SU-DHL-6 (cell line): ENCODE measurements at regions not wholly inside any gene's neighbourhood (a gene's known extent, or its start where the extent isn't known, plus 50 kb on each side); places are given as distances from the start of the nearest gene placed in this dataset.

Experiments used
- H2AFZ ChIP-seq: fragments of 200-600 bp; sonication (generic); 2 replicates; pipeline ENCODE4 v1.6.1; 2014; ENCODE audit warnings: low read depth, mild to moderate bottlenecking, moderate library complexity, mixed read lengths, antibody characterized with exemption, low read length; ENCODE audit not compliant: severe bottlenecking
- H3F3A ChIP-seq: fragments of 200-600 bp; shearing (Covaris generic); 2 replicates; pipeline ENCODE4 v1.6.0; 2016; ENCODE audit warnings: antibody characterized with exemption, mild to moderate bottlenecking; ENCODE audit not compliant: insufficient read depth
- H3K27ac ChIP-seq: fragments of 200-600 bp; sonication (generic); 2 replicates; pipeline ENCODE4 v1.5.1; 2016; ENCODE audit warnings: low read depth, mild to moderate bottlenecking, low read length, moderate library complexity, mixed read lengths
- H3K27me3 ChIP-seq: fragments of 200-600 bp; sonication (generic), shearing (Covaris generic); 2 replicates; pipeline ENCODE4 v1.6.0; 2014; ENCODE audit warnings: mild to moderate bottlenecking, low read length
- H3K36me3 ChIP-seq: fragments of 200-600 bp; sonication (generic); 2 replicates; pipeline ENCODE4 v1.6.1; 2014; ENCODE audit warnings: mild to moderate bottlenecking, low read length, mixed read lengths
- H3K4me2 ChIP-seq: fragments of 300-600, 200-600 bp; shearing (Covaris generic), sonication (generic); 2 replicates; pipeline ENCODE4 v1.6.0; 2014; ENCODE audit warnings: low read length, low read depth, mild to moderate bottlenecking; ENCODE audit not compliant: poor library complexity, severe bottlenecking
- H3K4me3 ChIP-seq: fragments of 200-600 bp; sonication (generic); 2 replicates; pipeline ENCODE4 v1.5.1; 2014; ENCODE audit warnings: antibody characterized with exemption, low read length, mild to moderate bottlenecking, mixed read lengths; ENCODE audit not compliant: insufficient read depth, poor library complexity, severe bottlenecking
- H3K79me2 ChIP-seq: fragments of 200-600 bp; sonication (generic); 2 replicates; pipeline ENCODE4 v1.6.1; 2014; ENCODE audit warnings: mild to moderate bottlenecking, low read length, moderate library complexity; ENCODE audit not compliant: insufficient read depth
- H3K9ac ChIP-seq: fragments of 200-600 bp; sonication (generic); 2 replicates; pipeline ENCODE4 v1.7.0; 2014; ENCODE audit warnings: mild to moderate bottlenecking, low read length
- H3K9me2 ChIP-seq: fragments of 200-600 bp; sonication (generic); replicated peaks from 2 replicates; pipeline ENCODE4 v1.6.1; 2014; ENCODE audit warnings: low read length; ENCODE audit not compliant: insufficient read depth
- H3K9me3 ChIP-seq: fragments of 200-600 bp; sonication (generic); 2 replicates; pipeline ENCODE4 v1.6.1; 2014; ENCODE audit warnings: low read length, mixed read lengths; ENCODE audit not compliant: insufficient read depth
- H4K20me1 ChIP-seq: fragments of 200-600 bp; sonication (generic); 2 replicates; pipeline ENCODE4 v1.6.1; 2014; ENCODE audit warnings: low read depth, mild to moderate bottlenecking, antibody characterized with exemption, low read length, moderate library complexity, mixed read lengths
- EZH2phosphoT487 ChIP-seq: fragments of 200-600 bp; sonication (generic), shearing (Covaris generic); conservative IDR thresholded peaks from 2 replicates; pipeline ENCODE4 v1.6.1; 2018; ENCODE audit warnings: mild to moderate bottlenecking, antibody characterized with exemption, low read length, moderate library complexity, mixed read lengths
- TF ChIP-seq, protein P1 (sequence below): fragments of 200-600 bp; sonication (generic); IDR thresholded peaks from one replicate; pipeline ENCODE4 v1.5.1; 2017; ENCODE audit warnings: antibody characterized with exemption, mild to moderate bottlenecking, low read length, moderate library complexity; ENCODE audit not compliant: insufficient read depth, poor library complexity, severe bottlenecking

DNA sequence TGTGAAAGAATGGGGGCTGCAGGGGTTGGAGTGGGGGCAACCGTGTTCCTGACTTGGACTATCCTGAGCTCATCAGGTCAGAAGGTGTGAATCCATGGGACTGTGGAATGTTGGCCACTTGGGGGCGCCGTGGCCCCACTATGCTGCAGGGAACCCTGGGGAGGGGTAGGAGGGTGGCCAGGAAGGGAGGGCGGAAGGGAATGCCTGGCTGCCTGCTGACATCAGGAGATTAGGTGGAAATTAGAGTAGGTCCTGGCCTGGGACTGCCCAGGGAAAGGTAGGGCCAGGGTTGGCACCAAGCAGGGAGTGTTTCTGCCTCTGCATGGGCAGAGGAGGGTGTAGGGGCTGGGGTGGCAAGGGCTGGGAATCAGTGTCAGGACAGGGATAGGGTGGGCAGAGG, 65.8 kb upstream of the PRSS58 start:
- H3K27ac ChIP-seq, result no peak overlapping the region
- H3K9me2 ChIP-seq, result no peaks in the 10 kb centered on the region
- H2AFZ ChIP-seq, result no peak overlapping the region
- TF ChIP-seq EZH2phosphoT487, result no peak
- TF ChIP-seq, protein P1, sequence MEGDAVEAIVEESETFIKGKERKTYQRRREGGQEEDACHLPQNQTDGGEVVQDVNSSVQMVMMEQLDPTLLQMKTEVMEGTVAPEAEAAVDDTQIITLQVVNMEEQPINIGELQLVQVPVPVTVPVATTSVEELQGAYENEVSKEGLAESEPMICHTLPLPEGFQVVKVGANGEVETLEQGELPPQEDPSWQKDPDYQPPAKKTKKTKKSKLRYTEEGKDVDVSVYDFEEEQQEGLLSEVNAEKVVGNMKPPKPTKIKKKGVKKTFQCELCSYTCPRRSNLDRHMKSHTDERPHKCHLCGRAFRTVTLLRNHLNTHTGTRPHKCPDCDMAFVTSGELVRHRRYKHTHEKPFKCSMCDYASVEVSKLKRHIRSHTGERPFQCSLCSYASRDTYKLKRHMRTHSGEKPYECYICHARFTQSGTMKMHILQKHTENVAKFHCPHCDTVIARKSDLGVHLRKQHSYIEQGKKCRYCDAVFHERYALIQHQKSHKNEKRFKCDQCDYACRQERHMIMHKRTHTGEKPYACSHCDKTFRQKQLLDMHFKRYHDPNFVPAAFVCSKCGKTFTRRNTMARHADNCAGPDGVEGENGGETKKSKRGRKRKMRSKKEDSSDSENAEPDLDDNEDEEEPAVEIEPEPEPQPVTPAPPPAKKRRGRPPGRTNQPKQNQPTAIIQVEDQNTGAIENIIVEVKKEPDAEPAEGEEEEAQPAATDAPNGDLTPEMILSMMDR, result peak; percentile 32
- H3K36me3 ChIP-seq, result no peaks in the 10 kb centered on the region
- H4K20me1 ChIP-seq, result no peaks in the 10 kb centered on the region
- no peak overlapping the region for H3K4me2 ChIP-seq
- no peaks in the 10 kb centered on the region for H3K27me3 ChIP-seq
- no peak overlapping the region for H3K4me3 ChIP-seq
- H3F3A ChIP-seq, result no peaks in the 10 kb centered on the region
- no peaks in the 10 kb centered on the region for H3K9me3 ChIP-seq
- no peaks in the 10 kb centered on the region for H3K79me2 ChIP-seq
- no peak overlapping the region for H3K9ac ChIP-seq

DNA sequence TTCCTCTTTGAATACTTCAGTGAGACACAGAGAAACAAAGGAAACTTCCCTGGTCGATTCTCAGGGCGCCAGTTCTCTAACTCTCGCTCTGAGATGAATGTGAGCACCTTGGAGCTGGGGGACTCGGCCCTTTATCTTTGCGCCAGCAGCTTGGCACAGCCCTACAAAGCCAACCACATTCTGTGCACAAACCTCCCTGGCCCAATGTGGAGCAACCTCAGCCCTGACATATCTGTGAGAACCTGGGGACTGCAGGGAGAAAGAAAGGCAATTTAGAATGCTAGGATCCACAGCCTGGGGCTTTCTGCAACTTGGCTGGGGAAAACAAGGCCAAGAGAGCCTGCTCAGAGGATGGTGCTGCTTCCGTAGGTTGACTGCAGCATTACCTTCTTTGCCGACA, 63.5 kb upstream of the PRSS58 start:
- Histone ChIP-seq H2AFZ (no peak overlapping the region), H3K79me2 (no peaks in the 10 kb centered on the region), H3K36me3 (no peaks in the 10 kb centered on the region)

DNA sequence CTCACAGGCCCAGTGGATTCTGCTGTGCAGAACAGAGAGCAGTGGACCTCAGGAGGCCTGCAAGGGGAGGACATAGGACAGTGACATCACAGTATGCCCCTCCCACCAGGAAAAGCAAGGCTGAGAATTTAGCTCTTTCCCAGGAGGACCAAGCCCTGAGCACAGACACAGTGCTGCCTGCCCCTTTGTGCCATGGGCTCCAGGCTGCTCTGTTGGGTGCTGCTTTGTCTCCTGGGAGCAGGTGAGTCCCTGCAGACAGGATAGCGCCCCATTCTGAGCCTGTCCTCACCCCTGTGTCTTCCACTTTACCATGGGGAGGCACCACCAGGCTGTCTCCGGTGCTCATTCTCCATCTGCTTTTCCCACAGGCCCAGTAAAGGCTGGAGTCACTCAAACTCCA, 63.0 kb upstream of the PRSS58 start:
- Histone ChIP-seq H3K4me3 (no peak overlapping the region), H3K9me2 (no peaks in the 10 kb centered on the region), H3K36me3 (no peaks in the 10 kb centered on the region), H3K9ac (no peak overlapping the region), H3K9me3 (no peaks in the 10 kb centered on the region), H2AFZ (no peak overlapping the region), H4K20me1 (no peaks in the 10 kb centered on the region), H3K79me2 (no peaks in the 10 kb centered on the region), H3K27me3 (no peaks in the 10 kb centered on the region), H3K27ac (no peak overlapping the region), H3F3A (no peaks in the 10 kb centered on the region), H3K4me2 (no peak overlapping the region)
- no peak for TF ChIP-seq EZH2phosphoT487
- TF ChIP-seq, protein P1, result no peak

More for the DNA sequence above, 63.5 kb upstream of the PRSS58 start:
- Histone ChIP-seq H3F3A (no peaks in the 10 kb centered on the region), H3K9me3 (no peaks in the 10 kb centered on the region), H3K4me2 (no peak overlapping the region), H3K4me3 (no peak overlapping the region), H4K20me1 (no peaks in the 10 kb centered on the region), H3K9ac (no peak overlapping the region), H3K27me3 (no peaks in the 10 kb centered on the region), H3K27ac (no peak overlapping the region), H3K9me2 (no peaks in the 10 kb centered on the region)
- no peak for TF ChIP-seq EZH2phosphoT487
- TF ChIP-seq, protein P1, result no peak
